CD14-positive monocyte (primary cell): ENCODE measurements at regions not wholly inside any gene's neighbourhood (a gene's known extent, or its start where the extent isn't known, plus 50 kb on each side); places are given as distances from the start of the nearest gene placed in this dataset.

ENCODE experiments used
- DNase-seq, 3 donors: peaks; one replicate each; pipeline ENCODE4 v3.0.0-alpha.2; 2011 to 2022
- H2AFZ ChIP-seq: 2 replicates; pipeline ENCODE4 v1.6.0; 2012; ENCODE audit warnings: mild to moderate bottlenecking, low read depth, low read length, inconsistent platforms; ENCODE audit not compliant: insufficient read depth, poor library complexity, severe bottlenecking
- H3K27ac ChIP-seq, 2 donors: 1 replicate in 1 of 2; 2 replicates in 1 of 2; pipeline ENCODE4 v1.5.1; 2012 to 2013; ENCODE audit warnings: low read length in 2 of 2, control low read depth in 1 of 2, inconsistent platforms in 1 of 2, low read depth in 1 of 2, mild to moderate bottlenecking in 1 of 2
- H3K27me3 ChIP-seq, 2 donors: one replicate each; pipeline versions ENCODE4 v1.6.0 to v1.6.1; 2011 to 2013; ENCODE audit warnings: low read length in 2 of 2; ENCODE audit not compliant: control insufficient read depth in 2 of 2, insufficient read depth in 2 of 2
- H3K36me3 ChIP-seq, 2 donors: replicated peaks in 1 of 2; 1 replicate in 1 of 2; 2 replicates in 1 of 2; pipeline versions ENCODE4 v1.5.1 to v1.6.1; 2012 to 2013; ENCODE audit warnings: low read length in 2 of 2, control low read depth in 1 of 2, inconsistent platforms in 1 of 2, mild to moderate bottlenecking in 1 of 2; ENCODE audit not compliant: insufficient read depth in 2 of 2, control insufficient read depth in 1 of 2
- H3K4me1 ChIP-seq, 2 donors: 1 replicate in 1 of 2; 2 replicates in 1 of 2; pipeline versions ENCODE4 v1.5.1 to v1.6.1; 2012 to 2013; ENCODE audit warnings: low read length in 2 of 2, control low read depth in 1 of 2, inconsistent platforms in 1 of 2, mild to moderate bottlenecking in 1 of 2, moderate library complexity in 1 of 2; ENCODE audit not compliant: insufficient read depth in 2 of 2, control insufficient read depth in 1 of 2
- H3K4me2 ChIP-seq: replicated peaks from 2 replicates; pipeline ENCODE3; 2012; ENCODE audit warnings: low read length, moderate library complexity, mild to moderate bottlenecking; ENCODE audit not compliant: poor library complexity, severe bottlenecking; ENCODE audit errors: extremely low read depth
- H3K4me3 ChIP-seq, 3 experiments: fragments of 200-600 bp in 1 of 3; sonication (generic) in 1 of 3; replicated peaks in 1 of 3; 1 replicate in 2 of 3; 2 replicates in 1 of 3; pipeline ENCODE4 v1.5.1; 2011 to 2013; ENCODE audit warnings: low read length in 3 of 3, mild to moderate bottlenecking in 3 of 3, control low read depth in 2 of 3, low read depth in 2 of 3, inconsistent platforms in 1 of 3, moderate library complexity in 1 of 3
- H3K79me2 ChIP-seq: 2 replicates; pipeline ENCODE4 v1.6.0; 2012; ENCODE audit warnings: mild to moderate bottlenecking, control low read depth, inconsistent platforms, low read length, moderate library complexity; ENCODE audit not compliant: insufficient read depth
- H3K9ac ChIP-seq: 2 replicates; pipeline ENCODE4 v1.6.0; 2017; ENCODE audit warnings: low read length, mild to moderate bottlenecking; ENCODE audit not compliant: insufficient read depth, poor library complexity, severe bottlenecking
- H3K9me3 ChIP-seq, 2 donors: replicated peaks in 1 of 2; 1 replicate in 1 of 2; 2 replicates in 1 of 2; pipeline versions ENCODE4 v1.5.1 to v1.6.1; 2012 to 2013; ENCODE audit warnings: low read length in 2 of 2, control low read depth in 1 of 2; ENCODE audit not compliant: control insufficient read depth in 1 of 2, insufficient read depth in 1 of 2
- H4K20me1 ChIP-seq: 2 replicates; pipeline ENCODE4 v1.6.0; 2012; ENCODE audit warnings: mild to moderate bottlenecking, low read length, control low read depth, moderate library complexity; ENCODE audit not compliant: insufficient read depth
- H3K27ac Mint-ChIP-seq, 7 donors: one replicate each; pipeline ENCODE4 v1.8.0; 2020; ENCODE audit warnings: mild to moderate bottlenecking in 7 of 7, mixed read lengths in 7 of 7, moderate library complexity in 6 of 7, inconsistent platforms in 2 of 7
- H3K27me3 Mint-ChIP-seq, 3 donors: one replicate each; pipeline ENCODE4 v1.8.0; 2021 to 2022; ENCODE audit warnings: low read depth in 3 of 3, mild to moderate bottlenecking in 3 of 3, mixed read lengths in 3 of 3, moderate library complexity in 3 of 3, inconsistent platforms in 1 of 3
- H3K36me3 Mint-ChIP-seq, 2 donors: one replicate each; pipeline ENCODE4 v1.8.0; 2020; ENCODE audit warnings: mixed read lengths in 2 of 2, inconsistent platforms in 1 of 2, mild to moderate bottlenecking in 1 of 2
- H3K4me1 Mint-ChIP-seq: one replicate; pipeline ENCODE4 v1.8.0; 2020; ENCODE audit warnings: mild to moderate bottlenecking, mixed read lengths
- H3K4me3 Mint-ChIP-seq, 2 donors: one replicate each; pipeline ENCODE4 v1.8.0; 2020; ENCODE audit warnings: mild to moderate bottlenecking in 2 of 2, mixed read lengths in 2 of 2, moderate library complexity in 1 of 2
- H3K9me3 Mint-ChIP-seq, 7 donors: one replicate each; pipeline ENCODE4 v1.8.0; 2020 to 2022; ENCODE audit warnings: mixed read lengths in 7 of 7, mild to moderate bottlenecking in 6 of 7, moderate library complexity in 6 of 7, inconsistent platforms in 2 of 7
- WGBS: methylation state at CpG from one replicate; pipeline ENCODE4 v1.1.5; 2013; ENCODE audit warnings: missing lambda C conversion rate; ENCODE audit not compliant: insufficient coverage; 5-methylcytosine and 5-hydroxymethylcytosine counted together
- intact Hi-C, 2 donors: fragments of 100-400 bp; cut with micrococcal nuclease; formaldehyde crosslinking; loops; one replicate each; pipeline versions ENCODE4 v1.15.0 to v1.15.1; 2023
- TF ChIP-seq, protein P1 (sequence below): fragments of 200-600 bp; IDR thresholded peaks from one replicate; pipeline ENCODE4 v1.8.0; 2022; ENCODE audit warnings: antibody characterized with exemption, mild to moderate bottlenecking

DNA sequence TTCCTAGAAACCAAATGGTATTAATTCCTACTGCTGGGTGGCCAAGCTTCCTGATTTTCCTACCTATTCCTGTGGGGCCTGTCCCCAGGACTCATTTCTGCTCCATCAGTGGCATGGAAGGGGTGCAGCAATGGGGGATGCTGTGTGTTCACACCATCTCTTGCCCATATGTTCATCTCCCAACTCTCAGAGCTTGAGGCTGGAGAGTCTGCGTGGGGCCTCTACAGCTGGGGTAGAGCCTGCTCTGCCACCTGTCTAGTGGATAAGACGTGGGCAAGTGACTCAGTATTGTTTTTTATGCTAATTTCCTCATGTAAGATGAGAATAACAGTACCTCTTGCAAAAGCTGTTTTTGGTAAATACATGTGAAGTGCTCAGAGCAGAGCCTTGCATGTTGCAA is 149.8 kb downstream of the ACTR3 start:
- no peaks in the 10 kb centered on the region for H3K4me1 ChIP-seq
- no peaks in the 10 kb centered on the region for H3K27me3 ChIP-seq
- no peaks in the 10 kb centered on the region for H4K20me1 ChIP-seq
- WGBS = 50% methylated on average over 1 of the region's 2 CpGs
- no peak overlapping the region for H3K4me3 ChIP-seq
- Mint-ChIP-seq H3K27me3 (peaks cover 2 to 11% (median 7%) of the 10 kb centered on the region in 3 donors), H3K36me3 (no peaks in the 10 kb centered on the region), H3K4me1 (no peaks in the 10 kb centered on the region), H3K9me3 (peaks cover 0 to 5% (median 4%) of the 10 kb centered on the region in 7 donors), H3K27ac (no peak overlapping the region), H3K4me3 (no peak overlapping the region)
- H3K9ac ChIP-seq = no peak overlapping the region
- DNase-seq = no peak
- intact Hi-C loops = no loop called here
- TF ChIP-seq, protein P1, sequence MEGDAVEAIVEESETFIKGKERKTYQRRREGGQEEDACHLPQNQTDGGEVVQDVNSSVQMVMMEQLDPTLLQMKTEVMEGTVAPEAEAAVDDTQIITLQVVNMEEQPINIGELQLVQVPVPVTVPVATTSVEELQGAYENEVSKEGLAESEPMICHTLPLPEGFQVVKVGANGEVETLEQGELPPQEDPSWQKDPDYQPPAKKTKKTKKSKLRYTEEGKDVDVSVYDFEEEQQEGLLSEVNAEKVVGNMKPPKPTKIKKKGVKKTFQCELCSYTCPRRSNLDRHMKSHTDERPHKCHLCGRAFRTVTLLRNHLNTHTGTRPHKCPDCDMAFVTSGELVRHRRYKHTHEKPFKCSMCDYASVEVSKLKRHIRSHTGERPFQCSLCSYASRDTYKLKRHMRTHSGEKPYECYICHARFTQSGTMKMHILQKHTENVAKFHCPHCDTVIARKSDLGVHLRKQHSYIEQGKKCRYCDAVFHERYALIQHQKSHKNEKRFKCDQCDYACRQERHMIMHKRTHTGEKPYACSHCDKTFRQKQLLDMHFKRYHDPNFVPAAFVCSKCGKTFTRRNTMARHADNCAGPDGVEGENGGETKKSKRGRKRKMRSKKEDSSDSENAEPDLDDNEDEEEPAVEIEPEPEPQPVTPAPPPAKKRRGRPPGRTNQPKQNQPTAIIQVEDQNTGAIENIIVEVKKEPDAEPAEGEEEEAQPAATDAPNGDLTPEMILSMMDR = no peak
- H3K27ac ChIP-seq = no peak overlapping the region
- H2AFZ ChIP-seq = no peak overlapping the region
- no peak overlapping the region for H3K4me2 ChIP-seq
- no peaks in the 10 kb centered on the region for H3K9me3 ChIP-seq
- no peaks in the 10 kb centered on the region for H3K36me3 ChIP-seq
- H3K79me2 ChIP-seq = no peaks in the 10 kb centered on the region

DNA sequence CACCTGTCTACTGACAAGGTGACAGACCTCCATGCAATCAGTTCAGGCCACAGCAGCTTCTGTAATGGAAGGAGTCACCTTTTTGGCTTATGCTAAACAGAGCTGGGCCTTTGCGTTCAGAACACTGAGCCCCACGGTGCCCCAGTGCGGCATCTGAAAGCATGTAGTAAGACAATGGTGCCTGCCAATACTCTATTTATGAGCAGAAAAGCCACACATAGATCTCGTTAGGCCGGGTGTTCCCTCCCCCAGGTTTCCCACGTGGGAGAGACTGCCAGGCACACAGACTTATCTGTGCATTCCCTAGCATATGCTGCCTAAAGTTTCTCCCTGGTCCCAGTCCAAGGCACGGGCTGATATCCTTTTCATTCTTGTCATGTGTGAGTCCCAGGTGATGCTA is 150.9 kb downstream of the ACTR3 start:
- 91% methylated on average over 5 of the region's 7 CpGs for WGBS
- Mint-ChIP-seq H3K4me3 (no peak overlapping the region), H3K36me3 (no peaks in the 10 kb centered on the region), H3K27ac (no peak overlapping the region), H3K4me1 (no peaks in the 10 kb centered on the region), H3K9me3 (peaks cover 0 to 5% (median 4%) of the 10 kb centered on the region in 7 donors), H3K27me3 (peaks cover 2 to 9% (median 4%) of the 10 kb centered on the region in 3 donors)
- Histone ChIP-seq H3K4me2 (no peak overlapping the region), H2AFZ (no peak overlapping the region), H3K27me3 (no peaks in the 10 kb centered on the region), H4K20me1 (no peaks in the 10 kb centered on the region), H3K4me3 (no peak overlapping the region), H3K27ac (no peak overlapping the region), H3K9me3 (no peaks in the 10 kb centered on the region), H3K36me3 (no peaks in the 10 kb centered on the region), H3K79me2 (no peaks in the 10 kb centered on the region), H3K4me1 (no peaks in the 10 kb centered on the region), H3K9ac (no peak overlapping the region)
- intact Hi-C loops = no loop called here
- TF ChIP-seq, protein P1 = no peak
- no peak for DNase-seq
